ENCODE measurements at regions not wholly inside any gene's neighbourhood (a gene's known extent, or its start where the extent isn't known, plus 50 kb on each side); places are given as distances from the start of the nearest gene placed in this dataset.

DNA sequence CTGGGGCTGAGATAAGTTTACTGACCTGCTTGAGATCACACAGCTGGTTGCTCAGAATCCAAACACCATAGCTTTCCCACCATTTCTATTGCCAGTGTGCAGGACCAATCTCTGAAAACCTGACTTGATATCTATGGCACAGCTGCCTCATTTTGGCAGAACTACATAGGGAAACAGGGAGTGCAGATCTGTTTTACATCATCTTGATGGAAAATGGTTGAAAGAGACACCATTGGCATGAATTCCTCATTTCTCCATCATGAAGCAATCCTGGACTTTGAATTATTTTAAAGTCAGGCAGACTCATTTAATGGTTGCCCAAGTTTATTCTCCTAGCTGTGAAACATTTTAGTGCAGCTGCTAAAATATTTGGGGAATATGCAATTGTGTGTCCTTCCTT is 1628.2 kb upstream of the SLC10A2 start:
- no peak overlapping the region for H2BK15ac ChIP-seq (ENCODE audit: low read length)
- H3K36me3 ChIP-seq (ENCODE audit: control insufficient read depth in 2 of 4, insufficient read depth in 4 of 4, low read length in 3 of 4) = no peaks in the 10 kb centered on the region
- H2BK120ac ChIP-seq (replicated peaks; ENCODE audit: low read depth, low read length) = no peak overlapping the region
- POLR2A ChIA-PET (ENCODE audit: partially characterized antibody) = no interaction called here
- no peak overlapping the region for H2AK5ac ChIP-seq (ENCODE audit: low read depth, low read length)
- H3K27me3 ChIP-seq (replicated peaks in 1 of 4; ENCODE audit: control insufficient read depth in 3 of 4, extremely low read depth in 1 of 4, insufficient read depth in 3 of 4, low read length in 3 of 4) = no peaks in the 10 kb centered on the region
- H4K5ac ChIP-seq (ENCODE audit: insufficient read length, low read depth, low read length) = no peak overlapping the region
- no peak overlapping the region for H2BK20ac ChIP-seq (ENCODE audit: low read length)
- H3K9me3 ChIP-seq (ENCODE audit: insufficient read depth in 2 of 2, low read depth in 1 of 2, low read length in 1 of 2) = no peaks in the 10 kb centered on the region
- no peak overlapping the region for H4K91ac ChIP-seq (replicated peaks; ENCODE audit: insufficient read length, low read length)
- no peaks in the 10 kb centered on the region for H3K4me1 ChIP-seq (replicated peaks in 1 of 4; ENCODE audit: control insufficient read depth in 3 of 4, insufficient read depth in 4 of 4, low read length in 3 of 4)
- H3K4ac ChIP-seq (replicated peaks; ENCODE audit: insufficient read length, low read depth, low read length) = no peak overlapping the region
- H4K20me1 ChIP-seq (replicated peaks in 1 of 2; ENCODE audit: control insufficient read depth in 1 of 2, insufficient read depth in 2 of 2, low read length in 2 of 2) = no peaks in the 10 kb centered on the region
- H3K79me1 ChIP-seq (ENCODE audit: low read depth, low read length) = no peaks in the 10 kb centered on the region
- no peak overlapping the region for H2BK12ac ChIP-seq (ENCODE audit: low read depth, low read length)
- H3K23me2 ChIP-seq (ENCODE audit: low read depth, low read length) = no peaks in the 10 kb centered on the region
- H3K27ac ChIP-seq (ENCODE audit: low read depth, low read length) = no peak overlapping the region
- CTCF ChIA-PET (ENCODE audit: partially characterized antibody) = interaction anchor here (0.7 kb wide), 2 partner anchors 13 to 35 kb away, joined by 3 read pairs; no protein-coding TSS in a partner anchor
- no peak overlapping the region for H3K4me3 ChIP-seq (ENCODE audit: extremely low read depth in 1 of 4, insufficient read depth in 2 of 4, low read depth in 3 of 4, low read length in 4 of 4)
- H3K56ac ChIP-seq (replicated peaks; ENCODE audit: insufficient read length, low read depth, low read length) = no peak overlapping the region
- no peak overlapping the region for H3K18ac ChIP-seq (ENCODE audit: extremely low read depth, low read length)
- H2BK5ac ChIP-seq (ENCODE audit: low read depth, low read length) = no peak overlapping the region
- no peak overlapping the region for H3K9ac ChIP-seq (replicated peaks in 1 of 4; ENCODE audit: extremely low read depth in 1 of 4, low read depth in 3 of 4, low read length in 3 of 4)
- H3K79me2 ChIP-seq (ENCODE audit: control insufficient read depth in 1 of 2, insufficient read depth in 2 of 2, low read length in 2 of 2) = no peaks in the 10 kb centered on the region
- no peak overlapping the region for H3K4me2 ChIP-seq (ENCODE audit: insufficient read depth in 1 of 2, low read depth in 2 of 2, low read length in 2 of 2)
- no peak overlapping the region for H3K23ac ChIP-seq (ENCODE audit: insufficient read length)
- DNase-seq (ENCODE audit: low read depth in 1 of 2, low spot score in 2 of 2) = no peak
- H3K14ac ChIP-seq (ENCODE audit: insufficient read length) = no peak overlapping the region
- H2AFZ ChIP-seq (ENCODE audit: low read length) = no peak overlapping the region
- no peak overlapping the region for H4K8ac ChIP-seq (ENCODE audit: extremely low read depth, insufficient read depth, low read length)
- no peak for FAIRE-seq
- TF ChIP-seq CEBPB (IDR thresholded peaks at IDR 0.05; ENCODE audit: low read depth, low read length) = no peak
- no peak for TF ChIP-seq GABPA (IDR thresholded peaks at IDR 0.05; ENCODE audit: borderline replicate concordance, insufficient read depth, low read length)
- TF ChIP-seq HDAC2 (IDR thresholded peaks at IDR 0.05; ENCODE audit: borderline replicate concordance in 1 of 2, low read depth in 2 of 2, low read length in 2 of 2) = no peak
- no peak for TF ChIP-seq CHD2 (IDR thresholded peaks at IDR 0.05; ENCODE audit: low read length)
- no peak for TF ChIP-seq NRF1 (IDR thresholded peaks at IDR 0.05; ENCODE audit: low read depth, low read length)
- no peak for TF ChIP-seq TEAD4 (IDR thresholded peaks at IDR 0.05; ENCODE audit: low read depth, low read length)
- no peak for TF ChIP-seq NANOG (IDR thresholded peaks at IDR 0.05; ENCODE audit: insufficient read depth, low read depth, low read length, poor library complexity, severe bottlenecking)
- no peak for TF ChIP-seq GTF2F1 (IDR thresholded peaks at IDR 0.05; ENCODE audit: borderline replicate concordance, low read depth, low read length)
- no peak for TF ChIP-seq TCF12 (IDR thresholded peaks at IDR 0.05; ENCODE audit: low read depth, low read length)
- no peak for TF ChIP-seq RFX5 (IDR thresholded peaks at IDR 0.05; ENCODE audit: borderline replicate concordance, low read depth, low read length)
- TF ChIP-seq YY1 (IDR thresholded peaks at IDR 0.05; ENCODE audit: low read depth, low read length) = no peak
- TF ChIP-seq ASH2L (IDR thresholded peaks at IDR 0.05; ENCODE audit: low read length) = no peak
- no peak for TF ChIP-seq EZH2 (IDR thresholded peaks at IDR 0.05; ENCODE audit: low read depth, low read length, severe bottlenecking)
- TF ChIP-seq TAF7 (optimal IDR thresholded peaks at IDR 0.05; ENCODE audit: borderline replicate concordance, low read depth, low read length) = no peak
- no peak for TF ChIP-seq TBP (IDR thresholded peaks at IDR 0.05; ENCODE audit: low read depth, low read length)
- TF ChIP-seq EGR1 (IDR thresholded peaks at IDR 0.05; ENCODE audit: borderline replicate concordance, low read depth, low read length) = no peak
- TF ChIP-seq KDM5A (IDR thresholded peaks at IDR 0.05; ENCODE audit: low read length) = no peak
- no peak for TF ChIP-seq POLR2AphosphoS5 (IDR thresholded peaks at IDR 0.05; ENCODE audit: low read depth, low read length)
